ENCODE measurements at regions not wholly inside any gene's neighbourhood (a gene's known extent, or its start where the extent isn't known, plus 50 kb on each side); places are given as distances from the start of the nearest gene placed in this dataset.

DNA sequence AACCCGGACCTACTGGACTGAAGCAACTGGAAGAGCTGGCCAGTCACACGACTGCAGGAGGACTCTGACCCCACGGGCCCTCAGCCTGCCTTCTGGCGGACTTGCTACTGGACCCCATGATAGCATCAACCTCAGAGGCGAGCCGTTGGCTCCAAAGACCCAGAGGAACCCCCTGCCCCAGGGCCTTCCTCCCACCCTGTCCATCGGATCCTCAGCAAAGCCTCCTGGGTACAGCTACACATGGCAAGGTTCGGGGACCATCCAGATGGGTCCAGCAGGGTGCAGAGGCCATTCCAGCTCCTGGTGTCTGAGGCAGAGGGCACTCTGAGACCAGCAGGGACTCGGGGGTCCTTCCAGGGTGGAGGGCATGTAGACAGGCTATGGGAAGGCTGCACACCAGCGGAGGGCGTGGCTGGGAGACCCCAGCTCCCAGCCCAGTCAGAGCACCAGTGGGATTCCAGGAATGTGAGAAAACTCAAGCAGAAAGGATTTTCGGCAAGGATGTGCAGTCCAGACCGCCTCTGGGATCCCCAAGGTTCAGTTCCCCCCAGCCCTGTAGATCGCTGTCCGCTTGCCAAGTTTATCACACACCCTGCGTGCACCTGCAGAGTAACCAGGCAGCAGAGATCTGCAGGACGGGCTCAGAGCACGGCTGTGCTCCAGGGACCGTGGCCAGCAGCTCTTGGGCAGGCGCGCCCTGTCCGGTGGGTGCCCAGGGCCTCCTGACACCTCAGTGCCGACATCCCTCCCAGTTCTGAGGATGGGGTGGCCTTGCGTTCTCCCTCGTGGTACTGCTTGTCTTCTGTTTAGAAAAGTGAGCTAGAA, 89.8 kb upstream of the PPP2R2D start:
- TF ChIP-seq CTCF (IDR thresholded peaks at IDR 0.05; ENCODE audit: low read depth, low read length) = no peak
- no peak for TF ChIP-seq POLR2A (IDR thresholded peaks at IDR 0.05; ENCODE audit: extremely low read depth, insufficient read length)
- no peak for TF ChIP-seq MAX (IDR thresholded peaks at IDR 0.05; ENCODE audit: low read depth, low read length)
- no peak for TF ChIP-seq MYC (IDR thresholded peaks at IDR 0.05; ENCODE audit: low read depth, low read length)

All from NB4 (cell line).